Stomach (tissue), 4 donors: ENCODE measurements at regions not wholly inside any gene's neighbourhood (a gene's known extent, or its start where the extent isn't known, plus 50 kb on each side); places are given as distances from the start of the nearest gene placed in this dataset.

Experiments used
- CTCF ChIP-seq, 7 experiments: fragments of 450-650 bp in 4 of 7; fragments of 200-600 bp in 3 of 7; sonication (generic) in 3 of 7; IDR thresholded peaks; one replicate each; pipeline ENCODE4 v1.5.1; 2016 to 2019; ENCODE audit warnings: antibody characterized with exemption in 7 of 7, control low read depth in 2 of 7, mild to moderate bottlenecking in 1 of 7
- EP300 ChIP-seq: sonication (generic); formaldehyde crosslinking; IDR thresholded peaks from one replicate; pipeline ENCODE4 v1.6.1; 2017; ENCODE audit warnings: antibody characterized with exemption
- POLR2A ChIP-seq, 4 donors: fragments of 450-650 bp; IDR thresholded peaks; one replicate each; pipeline ENCODE4 v1.6.1; 2016; ENCODE audit warnings: antibody characterized with exemption in 4 of 4, control low read depth in 2 of 4, mild to moderate bottlenecking in 1 of 4, moderate library complexity in 1 of 4

- no peak for TF ChIP-seq CTCF (IDR thresholded peaks at IDR 0.05)
- TF ChIP-seq EP300: no peak
- TF ChIP-seq POLR2A (IDR thresholded peaks at IDR 0.05): no peak
Observed at GRCh38 chr3:72245183-72245811, 460.3 kb upstream of the PROK2 start.
